A673 (cell line): ENCODE measurements at regions not wholly inside any gene's neighbourhood (a gene's known extent, or its start where the extent isn't known, plus 50 kb on each side); places are given as distances from the start of the nearest gene placed in this dataset.

ENCODE experiments used
- BruUV-seq: library from RNA; stranded (reverse); fragments of 400-500 nt; replicated peaks from 2 replicates; lab custom pipeline; 2021; lab: Mats Ljungman, UMichigan
- CTCF ChIA-PET: fragments of 300-600 bp; sonication (Branson Sonifier 250); formaldehyde crosslinking; loops from one replicate; lab custom pipeline; 2022; ENCODE audit warnings: antibody characterized with exemption; lab: Charles Lee
- POLR2A ChIA-PET: fragments of 300-600 bp; sonication (Branson Sonifier 250); formaldehyde crosslinking; loops from one replicate; lab custom pipeline; 2022; ENCODE audit warnings: antibody characterized with exemption; ENCODE audit not compliant: low non-redundant PET; lab: Charles Lee
- DNase-seq: peaks from one replicate; pipeline ENCODE4 v3.0.0-alpha.2; 2015; ENCODE audit warnings: low spot score
- H3K27ac ChIP-seq: fragments of 200-600 bp; sonication (generic); 2 replicates; pipeline ENCODE4 v1.5.1; 2016; ENCODE audit warnings: mixed run types, low read depth, mild to moderate bottlenecking, mixed read lengths, antibody characterized with exemption, low read length; ENCODE audit not compliant: poor library complexity, severe bottlenecking
- H3K27me3 ChIP-seq: fragments of 200-600 bp; sonication (generic); replicated peaks from 2 replicates; pipeline ENCODE4 v1.6.1; 2017; ENCODE audit warnings: mixed run types, low read depth, mild to moderate bottlenecking, mixed read lengths, antibody characterized with exemption, low read length; ENCODE audit not compliant: insufficient read depth, poor library complexity
- H3K36me3 ChIP-seq: fragments of 200-600 bp; sonication (generic); 2 replicates; pipeline ENCODE4 v1.6.1; 2016; ENCODE audit warnings: mixed run types, mild to moderate bottlenecking, mixed read lengths, antibody characterized with exemption, low read length; ENCODE audit not compliant: insufficient read depth, poor library complexity, severe bottlenecking
- H3K4me1 ChIP-seq: fragments of 200-600 bp; sonication (generic); 2 replicates; pipeline ENCODE4 v1.6.1; 2017; ENCODE audit warnings: mixed run types, mild to moderate bottlenecking, mixed read lengths, antibody characterized with exemption, low read length; ENCODE audit not compliant: insufficient read depth, poor library complexity, severe bottlenecking
- H3K4me3 ChIP-seq: fragments of 200-600 bp; sonication (generic); 2 replicates; pipeline ENCODE4 v1.5.1; 2016; ENCODE audit warnings: low read depth, mixed run types, mild to moderate bottlenecking, mixed read lengths, low read length; ENCODE audit not compliant: poor library complexity, severe bottlenecking
- H3K9me3 ChIP-seq: fragments of 200-600 bp; sonication (generic); 2 replicates; pipeline ENCODE4 v1.6.1; 2016; ENCODE audit warnings: mixed run types, low read depth, mild to moderate bottlenecking, mixed read lengths, antibody characterized with exemption, low read length; ENCODE audit not compliant: poor library complexity, severe bottlenecking
- CTCF ChIP-seq: fragments of 300-800, 200-600 bp; sonication (generic); conservative IDR thresholded peaks from 2 replicates; pipeline ENCODE4 v1.5.1; 2017; ENCODE audit warnings: low read depth, mild to moderate bottlenecking, antibody characterized with exemption, low read length, moderate library complexity, mixed read lengths
- EZH2 ChIP-seq: fragments of 200-600 bp; sonication (generic); IDR thresholded peaks from 2 replicates; pipeline ENCODE4 v1.6.1; 2017; ENCODE audit warnings: borderline replicate concordance, low read depth, mild to moderate bottlenecking, mixed read lengths, antibody characterized with exemption, low read length; ENCODE audit not compliant: poor library complexity, severe bottlenecking
- intact Hi-C: fragments of 100-400 bp; cut with micrococcal nuclease; formaldehyde crosslinking; loops from one replicate; pipeline ENCODE4 v1.10.0; 2022; ENCODE audit not compliant: unreplicated experiment

- no peak for TF ChIP-seq CTCF
- BruUV-seq, result no TSS peak
- no peak overlapping the region for H3K27ac ChIP-seq
- H3K36me3 ChIP-seq, result no peaks in the 10 kb centered on the region
- intact Hi-C loops, result no loop called here
- H3K9me3 ChIP-seq, result peaks cover 8% of the 10 kb centered on the region
- H3K4me3 ChIP-seq, result no peak overlapping the region
- H3K27me3 ChIP-seq, result no peaks in the 10 kb centered on the region
- ChIA-PET POLR2A (no interaction called here), CTCF (no interaction called here)
- peaks cover 5% of the 10 kb centered on the region for H3K4me1 ChIP-seq
- no peak for DNase-seq
Measured at GRCh38 chr1:30153743-30154449, 569.5 kb downstream of the MATN1 start.

- ChIA-PET CTCF (no interaction called here), POLR2A (no interaction called here)
- Histone ChIP-seq H3K27me3 (no peaks in the 10 kb centered on the region), H3K27ac (no peak overlapping the region), H3K4me3 (no peak overlapping the region), H3K9me3 (peaks cover 8% of the 10 kb centered on the region), H3K4me1 (peaks cover 8% of the 10 kb centered on the region), H3K36me3 (no peaks in the 10 kb centered on the region)
- TF ChIP-seq CTCF (no peak), EZH2 (no peak)
- intact Hi-C loops, result no loop called here
- BruUV-seq, result no TSS peak
- no peak for DNase-seq
Measured at GRCh38 chr1:30151826-30152225, 571.6 kb downstream of the MATN1 start.

DNA sequence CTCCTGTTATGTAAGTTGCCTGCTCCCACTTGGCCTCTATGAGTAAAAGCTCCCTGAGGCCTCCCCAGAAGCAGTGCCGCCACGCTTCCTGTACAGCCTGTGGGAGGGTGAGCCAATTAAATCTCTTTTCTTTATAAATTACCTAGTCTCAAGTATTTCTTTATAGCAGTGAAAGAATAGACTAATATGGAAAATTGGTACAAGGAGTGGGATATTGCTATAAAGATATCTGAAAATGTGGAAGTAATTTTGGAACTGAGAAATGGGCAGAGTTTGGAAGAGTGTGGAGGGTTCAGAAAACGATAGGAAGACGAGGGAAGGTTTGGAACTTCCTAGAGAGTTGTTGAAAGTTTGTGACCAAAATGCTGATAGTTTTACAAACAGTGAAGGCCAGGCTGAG lies 572.3 kb downstream of the MATN1 start:
- ChIA-PET CTCF (no interaction called here), POLR2A (no interaction called here)
- no peaks in the 10 kb centered on the region for H3K27me3 ChIP-seq
- H3K4me3 ChIP-seq, result no peak overlapping the region
- H3K4me1 ChIP-seq, result peaks cover 15% of the 10 kb centered on the region
- TF ChIP-seq CTCF (no peak), EZH2 (no peak)
- peaks cover 8% of the 10 kb centered on the region for H3K9me3 ChIP-seq
- intact Hi-C loops, result no loop called here
- DNase-seq, result no peak
- no peak overlapping the region for H3K27ac ChIP-seq
- H3K36me3 ChIP-seq, result no peaks in the 10 kb centered on the region
- BruUV-seq, result no TSS peak
